K562 (cell line): ENCODE measurements at regions not wholly inside any gene's neighbourhood (a gene's known extent, or its start where the extent isn't known, plus 50 kb on each side); places are given as distances from the start of the nearest gene placed in this dataset.

ENCODE experiments used
- BCLAF1 ChIP-seq, 2 experiments: fragments of 450-650 bp in 1 of 2; IDR thresholded peaks; 2 replicates each; pipeline ENCODE4 v1.6.1; 2011 to 2017; ENCODE audit warnings: low read depth in 2 of 2, antibody characterized with exemption in 1 of 2, borderline replicate concordance in 1 of 2, low read length in 1 of 2, mild to moderate bottlenecking in 1 of 2, mixed read lengths in 1 of 2; ENCODE audit not compliant: control insufficient read depth in 1 of 2
- CHD1 ChIP-seq: fragments of 200-600 bp; sonication (generic); IDR thresholded peaks from one replicate; pipeline ENCODE4 v1.6.1; 2012; ENCODE audit warnings: mild to moderate bottlenecking, moderate library complexity, low read length, inconsistent platforms
- CTCF ChIP-seq, 3 experiments: IDR thresholded peaks in 2 of 3; conservative IDR thresholded peaks in 1 of 3; 2 replicates each; pipeline ENCODE4 v1.5.1; 2011 to 2012; ENCODE audit warnings: low read length in 3 of 3, mild to moderate bottlenecking in 3 of 3, control low read depth in 2 of 3, improper control_type of control experiment in 1 of 3, inconsistent platforms in 1 of 3, low read depth in 1 of 3, mixed read lengths in 1 of 3, moderate library complexity in 1 of 3; ENCODE audit not compliant: insufficient read depth in 2 of 3
- CUX1 ChIP-seq: fragments of 200-800 bp; sonication (Bioruptor generic); IDR thresholded peaks from 2 replicates; pipeline ENCODE4 v1.6.1; 2016; ENCODE audit warnings: missing genetic modification characterization, missing compliant biosample characterization
- PATZ1 ChIP-seq: fragments of 250-450 bp; sonication (Bioruptor Pico); IDR thresholded peaks from 2 replicates; pipeline ENCODE4 v1.5.0; 2020; ENCODE audit warnings: mild to moderate bottlenecking, borderline replicate concordance
- POLR2AphosphoS5 ChIP-seq: IDR thresholded peaks from 2 replicates; pipeline ENCODE4 v1.6.1; 2011; ENCODE audit warnings: mild to moderate bottlenecking, low read depth, low read length, moderate library complexity; ENCODE audit not compliant: control insufficient read depth, insufficient read depth
- TCF7 ChIP-seq: sonication (generic); IDR thresholded peaks from 2 replicates; pipeline ENCODE4 v1.6.1; 2016; ENCODE audit warnings: antibody characterized with exemption, borderline replicate concordance
- THAP7 ChIP-seq: fragments of 250-450 bp; sonication (Bioruptor Pico); IDR thresholded peaks from 2 replicates; pipeline ENCODE4 v1.5.0; 2021
- ZNF644 ChIP-seq: fragments of 200-800 bp; sonication (Bioruptor generic); IDR thresholded peaks from 2 replicates; pipeline ENCODE4 v1.6.1; 2016; ENCODE audit warnings: low read depth, missing genetic modification characterization, missing compliant biosample characterization

GRCh38 chr1:30147188-30147587, 576.2 kb downstream of the MATN1 start:
- no peak for TF ChIP-seq CTCF (IDR thresholded peaks at IDR 0.05 in 2 of 3, conservative IDR thresholded peaks at IDR 0.05 in 1 of 3; ENCODE audit: insufficient read depth in 2 of 3, low read depth in 1 of 3, low read length in 3 of 3)
- TF ChIP-seq POLR2AphosphoS5, result no peak
- TF ChIP-seq TCF7, result no peak
- no peak for TF ChIP-seq CUX1
- no peak for TF ChIP-seq THAP7 (CRISPR knock-in tag)
- TF ChIP-seq BCLAF1 (IDR thresholded peaks at IDR 0.05; ENCODE audit: borderline replicate concordance in 1 of 2, control insufficient read depth in 1 of 2, low read depth in 2 of 2, low read length in 1 of 2), result no peak
- TF ChIP-seq ZNF644 (tag), result no peak
- TF ChIP-seq PATZ1 (CRISPR knock-in tag), result no peak
- no peak for TF ChIP-seq CHD1
